ENCODE measurements at regions not wholly inside any gene's neighbourhood (a gene's known extent, or its start where the extent isn't known, plus 50 kb on each side); places are given as distances from the start of the nearest gene placed in this dataset.
A peak's percentile ranks its signal among the peaks of the same experiment; 100 is the strongest.

- TF ChIP-seq CTCF (IDR thresholded peaks at IDR 0.05; ENCODE audit: low read depth, low read length) = no peak
- in situ Hi-C loops (cut with HindIII; ENCODE audit: low sequenced_read_pairs) = no loop called here
- DNase-seq (ENCODE audit: low read depth, low spot score) = no peak
- no peak overlapping the region for H3K4me3 ChIP-seq (ENCODE audit: low read depth, low read length)
Measured at GRCh38 chr1:199073166-199073565, 434.3 kb downstream of the PTPRC start.

DNA sequence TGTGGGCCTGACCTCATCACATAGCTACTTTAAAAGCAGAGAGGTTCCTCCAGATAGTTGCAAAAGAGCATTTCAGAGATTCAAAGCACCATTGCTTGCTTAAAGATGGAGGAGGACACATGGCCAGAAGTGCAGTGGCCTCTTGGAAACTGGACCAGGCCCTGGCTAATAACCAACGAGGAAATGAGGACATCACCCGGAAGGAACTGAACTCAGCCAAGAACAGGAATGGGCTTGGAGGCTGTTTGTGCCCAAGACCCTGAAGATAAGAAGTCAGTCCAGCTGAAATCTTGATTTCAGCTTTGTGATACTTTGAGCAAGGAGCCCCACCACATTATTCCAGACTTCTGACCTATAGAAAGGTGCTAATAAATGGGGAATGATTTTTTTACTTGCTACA, 437.0 kb downstream of the PTPRC start:
- no peak for TF ChIP-seq CTCF (IDR thresholded peaks at IDR 0.05; ENCODE audit: low read depth, low read length)
- in situ Hi-C loops (cut with HindIII; ENCODE audit: low sequenced_read_pairs) = no loop called here
- no peak overlapping the region for H3K4me3 ChIP-seq (ENCODE audit: low read depth, low read length)
- DNase-seq (ENCODE audit: low read depth, low spot score) = no peak

GRCh38 chr1:199079994-199080393, 441.2 kb downstream of the PTPRC start:
- no peak for DNase-seq (ENCODE audit: low read depth, low spot score)
- no peak for TF ChIP-seq CTCF (IDR thresholded peaks at IDR 0.05; ENCODE audit: low read depth, low read length)
- in situ Hi-C loops (cut with HindIII; ENCODE audit: low sequenced_read_pairs) = no loop called here
- H3K4me3 ChIP-seq (ENCODE audit: low read depth, low read length) = no peak overlapping the region

- no peak overlapping the region for H3K4me3 ChIP-seq (ENCODE audit: low read depth, low read length)
- no peak for DNase-seq (ENCODE audit: low read depth, low spot score)
- in situ Hi-C loops (cut with HindIII; ENCODE audit: low sequenced_read_pairs) = no loop called here
- no peak for TF ChIP-seq CTCF (IDR thresholded peaks at IDR 0.05; ENCODE audit: low read depth, low read length)
Measured at GRCh38 chr1:199081739-199082138, 442.9 kb downstream of the PTPRC start.

GRCh38 chr1:199082778-199083389, 444.0 kb downstream of the PTPRC start:
- DNase-seq (ENCODE audit: low read depth, low spot score) = no peak
- no peak overlapping the region for H3K4me3 ChIP-seq (ENCODE audit: low read depth, low read length)
- in situ Hi-C loops (cut with HindIII; ENCODE audit: low sequenced_read_pairs) = no loop called here
- TF ChIP-seq CTCF (IDR thresholded peaks at IDR 0.05; ENCODE audit: low read depth, low read length) = no peak

GRCh38 chr1:199083680-199084079, 444.8 kb downstream of the PTPRC start:
- DNase-seq (ENCODE audit: low read depth, low spot score) = peak; percentile 12
- TF ChIP-seq CTCF (IDR thresholded peaks at IDR 0.05; ENCODE audit: low read depth, low read length) = no peak
- in situ Hi-C loops (cut with HindIII; ENCODE audit: low sequenced_read_pairs) = no loop called here
- no peak overlapping the region for H3K4me3 ChIP-seq (ENCODE audit: low read depth, low read length)

DNA sequence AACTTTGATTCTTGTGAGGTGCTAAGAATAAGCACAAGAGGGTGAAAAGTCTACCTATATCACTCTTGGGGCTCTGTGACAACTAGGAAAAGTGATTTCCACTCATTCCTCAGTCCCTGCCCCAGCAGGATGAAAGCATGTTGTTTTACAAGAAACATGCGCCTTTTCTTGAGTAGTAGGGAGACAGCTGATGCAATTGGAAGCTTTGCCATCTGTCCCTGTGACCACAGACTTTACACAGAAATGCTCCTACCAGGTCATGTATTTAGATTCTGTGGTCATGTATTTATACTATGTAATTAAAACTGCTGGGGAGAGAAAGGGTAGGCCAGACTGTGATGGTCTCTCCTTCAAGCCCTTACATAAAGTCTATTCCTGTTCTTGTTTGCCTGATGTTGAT, 445.5 kb downstream of the PTPRC start:
- in situ Hi-C loops (cut with HindIII; ENCODE audit: low sequenced_read_pairs) = no loop called here
- no peak overlapping the region for H3K4me3 ChIP-seq (ENCODE audit: low read depth, low read length)
- TF ChIP-seq CTCF (IDR thresholded peaks at IDR 0.05; ENCODE audit: low read depth, low read length) = no peak
- DNase-seq (ENCODE audit: low read depth, low spot score) = peak; percentile 23
